DND-41 (cell line): ENCODE measurements at regions not wholly inside any gene's neighbourhood (a gene's known extent, or its start where the extent isn't known, plus 50 kb on each side); places are given as distances from the start of the nearest gene placed in this dataset.

ENCODE experiments used
- ATAC-seq: fragments of 200-7000 bp; cut with Tn5 transposase; 3 replicates; pipeline ENCODE4 v1.9.1; 2021; ENCODE audit warnings: low read depth; ENCODE audit not compliant: insufficient read depth
- DNase-seq: peaks from one replicate; pipeline ENCODE4 v3.0.0-alpha.2; 2020
- H2AFZ ChIP-seq: 2 replicates; pipeline ENCODE4 v1.6.0; 2012; ENCODE audit warnings: low read depth, low read length
- H3K27ac ChIP-seq: 2 replicates; pipeline ENCODE4 v1.5.1; 2012; ENCODE audit warnings: low read length, inconsistent platforms
- H3K27me3 ChIP-seq: fragments of 200-600 bp; sonication (generic); 2 replicates; pipeline ENCODE4 v1.6.0; 2012; ENCODE audit warnings: low read length, mild to moderate bottlenecking, inconsistent platforms; ENCODE audit not compliant: insufficient read depth, poor library complexity
- H3K36me3 ChIP-seq: 2 replicates; pipeline ENCODE4 v1.5.1; 2012; ENCODE audit warnings: low read length, inconsistent platforms; ENCODE audit not compliant: insufficient read depth
- H3K4me1 ChIP-seq: 2 replicates; pipeline ENCODE4 v1.5.1; 2012; ENCODE audit warnings: mild to moderate bottlenecking, low read length; ENCODE audit not compliant: insufficient read depth
- H3K4me2 ChIP-seq: 2 replicates; pipeline ENCODE4 v1.6.0; 2012; ENCODE audit warnings: mild to moderate bottlenecking, moderate library complexity, low read length, inconsistent platforms; ENCODE audit not compliant: insufficient read depth
- H3K4me3 ChIP-seq, 2 experiments: fragments of 200-600 bp in 1 of 2; shearing (Covaris generic) in 1 of 2; 2 replicates each; pipeline ENCODE4 v1.5.1; 2012 to 2016; ENCODE audit warnings: inconsistent platforms in 2 of 2, low read length in 2 of 2, mild to moderate bottlenecking in 2 of 2, low read depth in 1 of 2, moderate library complexity in 1 of 2
- H3K79me2 ChIP-seq: 2 replicates; pipeline ENCODE4 v1.6.0; 2012; ENCODE audit warnings: low read length, inconsistent platforms; ENCODE audit not compliant: insufficient read depth
- H3K9ac ChIP-seq: 2 replicates; pipeline ENCODE4 v1.6.0; 2012; ENCODE audit warnings: low read depth, mild to moderate bottlenecking, inconsistent platforms, low read length, moderate library complexity
- H3K9me3 ChIP-seq: 2 replicates; pipeline ENCODE4 v1.5.1; 2012; ENCODE audit warnings: low read length, moderate library complexity, mild to moderate bottlenecking, inconsistent platforms; ENCODE audit not compliant: insufficient read depth, severe bottlenecking
- H4K20me1 ChIP-seq: 2 replicates; pipeline ENCODE4 v1.6.0; 2012; ENCODE audit warnings: low read length; ENCODE audit not compliant: insufficient read depth
- CTCF ChIP-seq: IDR thresholded peaks from 2 replicates; pipeline ENCODE4 v1.5.1; 2012; ENCODE audit warnings: borderline replicate concordance, low read length, moderate library complexity, mild to moderate bottlenecking; ENCODE audit not compliant: poor library complexity, severe bottlenecking; ENCODE audit errors: extremely low read depth
- EZH2 ChIP-seq: IDR thresholded peaks from 3 replicates; pipeline ENCODE4 v1.6.1; 2012; ENCODE audit warnings: borderline replicate concordance, low read depth, mild to moderate bottlenecking, moderate library complexity, low read length, inconsistent platforms; ENCODE audit not compliant: severe bottlenecking

GRCh38 chr22:34294986-34295385, 374.7 kb upstream of the LARGE1 start:
- H3K9ac ChIP-seq = no peak overlapping the region

GRCh38 chr22:34296461-34296860, 376.2 kb upstream of the LARGE1 start:
- no peak for ATAC-seq
- no peak overlapping the region for H3K9ac ChIP-seq

More at GRCh38 chr22:34294986-34295385, 374.7 kb upstream of the LARGE1 start:
- Histone ChIP-seq H3K4me3 (no peak overlapping the region), H3K27ac (no peak overlapping the region), H4K20me1 (no peaks in the 10 kb centered on the region), H2AFZ (no peak overlapping the region), H3K79me2 (no peaks in the 10 kb centered on the region), H3K4me2 (no peak overlapping the region), H3K36me3 (no peaks in the 10 kb centered on the region), H3K27me3 (no peaks in the 10 kb centered on the region), H3K9me3 (no peaks in the 10 kb centered on the region), H3K4me1 (no peaks in the 10 kb centered on the region)
- DNase-seq = no peak
- TF ChIP-seq CTCF (no peak), EZH2 (no peak)
- ATAC-seq = no peak

GRCh38 chr22:34297536-34298120, 377.4 kb upstream of the LARGE1 start:
- no peak overlapping the region for H3K9ac ChIP-seq
- DNase-seq = no peak
- H3K9me3 ChIP-seq = no peaks in the 10 kb centered on the region
- no peak for ATAC-seq
- H3K36me3 ChIP-seq = no peaks in the 10 kb centered on the region
- H3K79me2 ChIP-seq = no peaks in the 10 kb centered on the region
- no peaks in the 10 kb centered on the region for H3K4me1 ChIP-seq
- no peak overlapping the region for H3K4me3 ChIP-seq
- TF ChIP-seq EZH2 (no peak), CTCF (no peak)
- H4K20me1 ChIP-seq = no peaks in the 10 kb centered on the region
- H3K27me3 ChIP-seq = no peaks in the 10 kb centered on the region
- no peak overlapping the region for H3K27ac ChIP-seq
- H3K4me2 ChIP-seq = no peak overlapping the region
- no peak overlapping the region for H2AFZ ChIP-seq

More at GRCh38 chr22:34296461-34296860, 376.2 kb upstream of the LARGE1 start:
- Histone ChIP-seq H3K4me2 (no peak overlapping the region), H3K9me3 (no peaks in the 10 kb centered on the region), H3K36me3 (no peaks in the 10 kb centered on the region), H3K27ac (no peak overlapping the region), H3K79me2 (no peaks in the 10 kb centered on the region), H3K4me3 (no peak overlapping the region), H3K27me3 (no peaks in the 10 kb centered on the region), H3K4me1 (no peaks in the 10 kb centered on the region), H4K20me1 (no peaks in the 10 kb centered on the region), H2AFZ (no peak overlapping the region)
- no peak for DNase-seq
- TF ChIP-seq CTCF (no peak), EZH2 (no peak)

GRCh38 chr22:34299496-34299895, 379.2 kb upstream of the LARGE1 start:
- H3K9ac ChIP-seq = no peak overlapping the region
- ATAC-seq (no peak), DNase-seq (no peak)

More at GRCh38 chr22:34299496-34299895, 379.2 kb upstream of the LARGE1 start:
- no peaks in the 10 kb centered on the region for H4K20me1 ChIP-seq
- H3K4me3 ChIP-seq = no peak overlapping the region
- H3K9me3 ChIP-seq = no peaks in the 10 kb centered on the region
- H3K4me2 ChIP-seq = no peak overlapping the region
- H3K4me1 ChIP-seq = no peaks in the 10 kb centered on the region
- no peak for TF ChIP-seq CTCF
- no peak for TF ChIP-seq EZH2
- H3K36me3 ChIP-seq = no peaks in the 10 kb centered on the region
- H3K27me3 ChIP-seq = no peaks in the 10 kb centered on the region
- H2AFZ ChIP-seq = no peak overlapping the region
- no peak overlapping the region for H3K27ac ChIP-seq
- no peaks in the 10 kb centered on the region for H3K79me2 ChIP-seq
